Spleen (tissue), 11 donors: ENCODE measurements at regions not wholly inside any gene's neighbourhood (a gene's known extent, or its start where the extent isn't known, plus 50 kb on each side); places are given as distances from the start of the nearest gene placed in this dataset.

Experiments
- DNase-seq: peaks from one replicate; pipeline ENCODE4 v3.0.0-alpha.2; 2020
- H3K27ac ChIP-seq, 8 donors: fragments of 200-600 bp; sonication (generic) in 7 of 8; 1 replicate in 4 of 8; 2 replicates in 4 of 8; pipeline versions ENCODE4 v1.5.0 to v1.8.0; 2016 to 2021; ENCODE audit warnings: inconsistent platforms in 4 of 8, mild to moderate bottlenecking in 4 of 8, moderate library complexity in 1 of 8
- H3K27me3 ChIP-seq, 7 donors: fragments of 200-600 bp; sonication (generic) in 6 of 7; replicated peaks in 1 of 7; 1 replicate in 4 of 7; 2 replicates in 3 of 7; pipeline versions ENCODE4 v1.5.0 to v1.8.0; 2016 to 2021; ENCODE audit warnings: inconsistent platforms in 3 of 7, mild to moderate bottlenecking in 1 of 7
- H3K36me3 ChIP-seq, 6 donors: fragments of 200-600 bp; sonication (generic) in 5 of 6; 1 replicate in 4 of 6; 2 replicates in 2 of 6; pipeline versions ENCODE4 v1.5.0 to v1.8.0; 2016 to 2021; ENCODE audit warnings: inconsistent platforms in 2 of 6
- H3K4me1 ChIP-seq, 6 donors: fragments of 200-600 bp; sonication (generic) in 5 of 6; 1 replicate in 3 of 6; 2 replicates in 3 of 6; pipeline versions ENCODE4 v1.5.0 to v1.8.0; 2016 to 2021; ENCODE audit warnings: inconsistent platforms in 3 of 6
- H3K4me3 ChIP-seq, 8 donors: fragments of 200-600 bp; sonication (generic) in 7 of 8; 1 replicate in 4 of 8; 2 replicates in 4 of 8; pipeline versions ENCODE4 v1.5.0 to v1.8.0; 2016 to 2021; ENCODE audit warnings: inconsistent platforms in 4 of 8, mild to moderate bottlenecking in 4 of 8, moderate library complexity in 2 of 8
- H3K9me3 ChIP-seq, 8 donors: fragments of 200-600 bp; sonication (generic) in 7 of 8; 1 replicate in 4 of 8; 2 replicates in 4 of 8; pipeline versions ENCODE4 v1.5.0 to v1.8.0; 2016 to 2021; ENCODE audit warnings: inconsistent platforms in 4 of 8
- POLR2A ChIP-seq, 3 donors: fragments of 450-650 bp; IDR thresholded peaks; one replicate each; pipeline ENCODE4 v1.5.1; 2017; ENCODE audit warnings: antibody characterized with exemption in 3 of 3, mild to moderate bottlenecking in 1 of 3
- POLR2AphosphoS5 ChIP-seq, 3 donors: sonication (generic); formaldehyde crosslinking; IDR thresholded peaks; one replicate each; pipeline ENCODE4 v1.5.1; 2017; ENCODE audit warnings: antibody characterized with exemption in 3 of 3
- WGBS, 5 donors: extraction: QIAGEN DNeasy Blood & Tissue Kit in 3 of 5; methylation state at CpG; one replicate each; pipeline versions ENCODE4 v1.1.5 to v1.1.7; 2013 to 2018; 5-methylcytosine and 5-hydroxymethylcytosine counted together
- intact Hi-C: fragments of 100-400 bp; cut with DNase I; formaldehyde crosslinking; loops from one replicate; pipeline ENCODE4 v1.15.0; 2023; ENCODE audit warnings: low total_unique reads
- TF ChIP-seq, protein P1 (sequence below), 11 experiments: fragments of 200-600 bp in 7 of 11; fragments of 450-650 bp in 4 of 11; sonication (generic) in 4 of 11; IDR thresholded peaks in 8 of 11; conservative IDR thresholded peaks in 3 of 11; 1 replicate in 7 of 11; 2 replicates in 4 of 11; pipeline versions ENCODE4 v1.4.0 to v1.8.0; 2016 to 2021; ENCODE audit warnings: antibody characterized with exemption in 11 of 11, inconsistent platforms in 4 of 11, mild to moderate bottlenecking in 1 of 11
- donor health status: healthy with polysubstance abuse.
- donor health status: DM: no; HTN: no; CAD: no; lungs with moderate emphysema.
- donor health status: DM: no; HTN: no; CAD: no.
- donor health status: Bipolar disorder and iron deficiency.
- donor health status: healthy.
- donor health status: DM: no; HTN: no; CAD: no.
- donor health status: DM: yes; HTN: yes; CAD: no.

DNA sequence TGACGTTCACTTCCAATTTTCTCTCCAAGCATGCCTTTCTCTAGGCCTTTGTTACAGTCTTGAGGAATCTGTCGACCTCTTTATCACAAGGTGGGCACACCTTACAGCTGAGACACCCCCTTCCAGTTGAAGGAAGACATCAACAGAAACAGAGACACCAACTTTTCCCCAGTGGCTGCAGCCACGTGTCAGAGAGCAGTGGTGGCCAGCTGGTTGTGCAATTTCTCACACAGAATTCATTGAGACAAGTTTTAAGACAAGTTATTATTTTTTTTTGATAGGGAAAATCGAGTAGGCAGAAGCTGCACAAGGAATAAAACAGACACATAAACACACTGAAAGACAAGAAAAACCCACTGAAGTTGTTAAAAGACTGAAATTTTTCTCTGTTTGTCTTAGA is 436.7 kb upstream of the MDFIC2 start:
- Histone ChIP-seq H3K27ac (no peak overlapping the region), H3K9me3 (no peaks in the 10 kb centered on the region), H3K36me3 (no peaks in the 10 kb centered on the region), H3K27me3 (no peaks in the 10 kb centered on the region), H3K4me3 (no peak overlapping the region), H3K4me1 (no peaks in the 10 kb centered on the region)
- WGBS, 5 donors, result 56 to 72% (median 66%) methylated on average over 4 of the region's 4 CpGs
- TF ChIP-seq POLR2A (IDR thresholded peaks at IDR 0.05) (no peak), POLR2AphosphoS5 (IDR thresholded peaks at IDR 0.05) (no peak)
- TF ChIP-seq, protein P1, sequence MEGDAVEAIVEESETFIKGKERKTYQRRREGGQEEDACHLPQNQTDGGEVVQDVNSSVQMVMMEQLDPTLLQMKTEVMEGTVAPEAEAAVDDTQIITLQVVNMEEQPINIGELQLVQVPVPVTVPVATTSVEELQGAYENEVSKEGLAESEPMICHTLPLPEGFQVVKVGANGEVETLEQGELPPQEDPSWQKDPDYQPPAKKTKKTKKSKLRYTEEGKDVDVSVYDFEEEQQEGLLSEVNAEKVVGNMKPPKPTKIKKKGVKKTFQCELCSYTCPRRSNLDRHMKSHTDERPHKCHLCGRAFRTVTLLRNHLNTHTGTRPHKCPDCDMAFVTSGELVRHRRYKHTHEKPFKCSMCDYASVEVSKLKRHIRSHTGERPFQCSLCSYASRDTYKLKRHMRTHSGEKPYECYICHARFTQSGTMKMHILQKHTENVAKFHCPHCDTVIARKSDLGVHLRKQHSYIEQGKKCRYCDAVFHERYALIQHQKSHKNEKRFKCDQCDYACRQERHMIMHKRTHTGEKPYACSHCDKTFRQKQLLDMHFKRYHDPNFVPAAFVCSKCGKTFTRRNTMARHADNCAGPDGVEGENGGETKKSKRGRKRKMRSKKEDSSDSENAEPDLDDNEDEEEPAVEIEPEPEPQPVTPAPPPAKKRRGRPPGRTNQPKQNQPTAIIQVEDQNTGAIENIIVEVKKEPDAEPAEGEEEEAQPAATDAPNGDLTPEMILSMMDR (IDR thresholded peaks at IDR 0.05 in 8 of 11, conservative IDR thresholded peaks at IDR 0.05 in 3 of 11), result no peak
- intact Hi-C loops, result no loop called here
- DNase-seq, result no peak

- no peaks in the 10 kb centered on the region for H3K9me3 ChIP-seq
- no peaks in the 10 kb centered on the region for H3K36me3 ChIP-seq
- intact Hi-C loops, result no loop called here
- no peaks in the 10 kb centered on the region for H3K4me1 ChIP-seq
- no peak overlapping the region for H3K4me3 ChIP-seq
- H3K27ac ChIP-seq, result no peak overlapping the region
- 91 to 94% (median 94%) methylated on average over 5 of the region's 5 CpGs for whole genome bisulfite sequencing, 5 donors
- no peak for DNase-seq
- H3K27me3 ChIP-seq, result no peaks in the 10 kb centered on the region
- TF ChIP-seq, protein P1 (IDR thresholded peaks at IDR 0.05 in 8 of 11, conservative IDR thresholded peaks at IDR 0.05 in 3 of 11), result no peak
- TF ChIP-seq POLR2A (IDR thresholded peaks at IDR 0.05), result no peak
- no peak for TF ChIP-seq POLR2AphosphoS5 (IDR thresholded peaks at IDR 0.05)
These were observed 436.2 kb upstream of the MDFIC2 start for GRCh38 chr3:70748593-70748992.

- intact Hi-C loops, result no loop called here
- H3K4me3 ChIP-seq, result no peak overlapping the region
- no peaks in the 10 kb centered on the region for H3K36me3 ChIP-seq
- DNase-seq, result no peak
- H3K9me3 ChIP-seq, result no peaks in the 10 kb centered on the region
- no peaks in the 10 kb centered on the region for H3K27me3 ChIP-seq
- H3K4me1 ChIP-seq, result no peaks in the 10 kb centered on the region
- no peak for TF ChIP-seq POLR2A (IDR thresholded peaks at IDR 0.05)
- TF ChIP-seq, protein P1 (IDR thresholded peaks at IDR 0.05 in 8 of 11, conservative IDR thresholded peaks at IDR 0.05 in 3 of 11), result no peak
- no peak for TF ChIP-seq POLR2AphosphoS5 (IDR thresholded peaks at IDR 0.05)
- no peak overlapping the region for H3K27ac ChIP-seq
- 62 to 71% (median 67%) methylated on average over 4 of the region's 4 CpGs for WGBS, 5 donors
These were observed 435.4 kb upstream of the MDFIC2 start for GRCh38 chr3:70747847-70748246.

GRCh38 chr3:70744536-70744935 is 432.1 kb upstream of the MDFIC2 start:
- intact Hi-C loops, result no loop called here
- no peak for TF ChIP-seq POLR2AphosphoS5 (IDR thresholded peaks at IDR 0.05)
- DNase-seq, result no peak

DNA sequence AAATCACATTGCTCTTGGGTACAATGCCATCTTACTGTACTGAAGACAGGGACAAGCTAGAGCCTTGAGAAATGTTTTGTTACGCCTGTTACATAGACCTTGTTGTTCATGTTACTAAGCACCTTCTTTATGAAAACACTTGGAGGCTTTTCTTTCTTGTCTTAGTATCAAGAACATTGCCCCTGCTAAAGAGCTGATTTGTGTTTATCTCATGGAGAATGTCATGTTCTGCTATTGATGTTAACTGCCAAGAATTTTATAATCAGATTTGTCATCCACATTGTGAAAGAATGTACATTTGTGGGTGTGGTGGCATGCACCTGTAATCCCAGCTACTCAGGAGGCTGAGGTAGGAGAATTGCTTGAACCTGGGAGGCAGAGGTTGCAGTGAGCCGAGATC is 431.3 kb upstream of the MDFIC2 start:
- intact Hi-C loops, result no loop called here
- DNase-seq, result no peak
- Histone ChIP-seq H3K27ac (no peak overlapping the region), H3K36me3 (no peaks in the 10 kb centered on the region), H3K4me3 (no peak overlapping the region), H3K27me3 (no peaks in the 10 kb centered on the region), H3K4me1 (no peaks in the 10 kb centered on the region), H3K9me3 (no peaks in the 10 kb centered on the region)
- no peak for TF ChIP-seq POLR2A (IDR thresholded peaks at IDR 0.05)
- TF ChIP-seq, protein P1 (IDR thresholded peaks at IDR 0.05 in 8 of 11, conservative IDR thresholded peaks at IDR 0.05 in 3 of 11), result no peak
- 90 to 97% (median 96%) methylated on average over 2 of the region's 2 CpGs for WGBS, 5 donors

More at GRCh38 chr3:70744536-70744935, 432.1 kb upstream of the MDFIC2 start:
- no peak overlapping the region for H3K4me3 ChIP-seq
- no peaks in the 10 kb centered on the region for H3K9me3 ChIP-seq
- no peaks in the 10 kb centered on the region for H3K4me1 ChIP-seq
- WGBS, 5 donors, result 68 to 81% (median 77%) methylated on average over 3 of the region's 3 CpGs
- no peak overlapping the region for H3K27ac ChIP-seq
- no peaks in the 10 kb centered on the region for H3K36me3 ChIP-seq
- no peaks in the 10 kb centered on the region for H3K27me3 ChIP-seq
